ENCODE measurements at regions not wholly inside any gene's neighbourhood (a gene's known extent, or its start where the extent isn't known, plus 50 kb on each side); places are given as distances from the start of the nearest gene placed in this dataset.
"Not testable (repeated sequence)": the region's sequence is repeated elsewhere in the genome, so short reads cannot be mapped to it uniquely, and the experiment has no call there.

GRCh38 chrX:115897956-115898355 is 272.6 kb upstream of the AGTR2 start:
- DNase-seq (ENCODE audit: low spot score) (no peak), ATAC-seq (peak in 1 of 2 donors; percentile 20)
- H3K27ac Mint-ChIP-seq = no peak overlapping the region
- H3K36me3 Mint-ChIP-seq = no peaks in the 10 kb centered on the region
- no peak overlapping the region for H3K4me3 Mint-ChIP-seq
- H3K4me1 Mint-ChIP-seq (ENCODE audit: low read depth in 2 of 2) = no peaks in the 10 kb centered on the region
- H3K27me3 Mint-ChIP-seq = peaks cover 0 to 2% of the 10 kb centered on the region in 2 donors
- no peaks in the 10 kb centered on the region for H3K9me3 Mint-ChIP-seq

- H3K4me3 Mint-ChIP-seq = no peak overlapping the region
- no peak for DNase-seq (ENCODE audit: low spot score)
- H3K4me1 Mint-ChIP-seq (ENCODE audit: low read depth in 2 of 2) = no peaks in the 10 kb centered on the region
- H3K27me3 Mint-ChIP-seq = peaks cover 0 to 2% of the 10 kb centered on the region in 2 donors
- H3K9me3 Mint-ChIP-seq = no peaks in the 10 kb centered on the region
- H3K27ac Mint-ChIP-seq = no peak overlapping the region
- ATAC-seq = no peak
- no peaks in the 10 kb centered on the region for H3K36me3 Mint-ChIP-seq
Observed at GRCh38 chrX:115898382-115899001, 272.1 kb upstream of the AGTR2 start.

- Mint-ChIP-seq H3K27ac (no peak overlapping the region), H3K36me3 (no peaks in the 10 kb centered on the region), H3K4me3 (no peak overlapping the region), H3K9me3 (no peaks in the 10 kb centered on the region), H3K4me1 (ENCODE audit: low read depth in 2 of 2) (no peaks in the 10 kb centered on the region), H3K27me3 (no peaks in the 10 kb centered on the region)
- ATAC-seq = no peak
- no peak for DNase-seq (ENCODE audit: low spot score)
Observed at GRCh38 chrX:115900425-115900824, 270.1 kb upstream of the AGTR2 start.

- ATAC-seq (no peak), DNase-seq (ENCODE audit: low spot score) (no peak)
- H3K4me3 Mint-ChIP-seq = no peak overlapping the region
- no peaks in the 10 kb centered on the region for H3K4me1 Mint-ChIP-seq (ENCODE audit: low read depth in 2 of 2)
- no peaks in the 10 kb centered on the region for H3K27me3 Mint-ChIP-seq
- no peaks in the 10 kb centered on the region for H3K36me3 Mint-ChIP-seq
- no peaks in the 10 kb centered on the region for H3K9me3 Mint-ChIP-seq
- H3K27ac Mint-ChIP-seq = no peak overlapping the region
Observed at GRCh38 chrX:115901241-115901640, 269.3 kb upstream of the AGTR2 start.

- Mint-ChIP-seq H3K9me3 (no peaks in the 10 kb centered on the region), H3K27me3 (peaks cover 0 to 6% of the 10 kb centered on the region in 2 donors), H3K4me3 (no peak overlapping the region), H3K27ac (no peak overlapping the region), H3K36me3 (no peaks in the 10 kb centered on the region), H3K4me1 (ENCODE audit: low read depth in 2 of 2) (no peaks in the 10 kb centered on the region)
- no peak for ATAC-seq
- no peak for DNase-seq (ENCODE audit: low spot score)
Observed at GRCh38 chrX:115902995-115903394, 267.5 kb upstream of the AGTR2 start.

DNA sequence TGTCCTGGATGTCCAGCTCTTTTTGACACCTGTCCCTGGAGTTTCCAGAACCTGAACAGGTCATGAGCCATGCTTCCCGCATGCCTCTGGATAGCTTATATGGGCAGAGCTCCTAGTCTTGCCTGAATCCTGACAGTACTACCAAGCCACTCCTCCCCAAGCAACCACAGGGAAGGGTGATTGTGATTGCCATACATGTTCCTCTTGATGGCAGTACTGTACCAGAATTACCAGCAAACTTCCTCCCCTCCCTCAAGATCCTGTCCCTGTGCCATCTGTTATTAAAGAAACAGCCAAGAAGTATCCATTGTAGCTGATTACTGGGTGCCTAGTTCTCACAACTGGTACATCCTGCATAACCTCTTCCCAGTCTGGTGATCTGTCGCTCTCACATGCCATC is 264.3 kb upstream of the AGTR2 start:
- no peaks in the 10 kb centered on the region for H3K4me1 Mint-ChIP-seq (ENCODE audit: low read depth in 2 of 2)
- ATAC-seq (no peak), DNase-seq (ENCODE audit: low spot score) (no peak)
- H3K9me3 Mint-ChIP-seq = peaks cover 6% of the 10 kb centered on the region
- H3K27ac Mint-ChIP-seq = no peak overlapping the region
- peaks cover 0 to 11% of the 10 kb centered on the region in 2 donors for H3K27me3 Mint-ChIP-seq
- no peaks in the 10 kb centered on the region for H3K36me3 Mint-ChIP-seq
- no peak overlapping the region for H3K4me3 Mint-ChIP-seq

DNA sequence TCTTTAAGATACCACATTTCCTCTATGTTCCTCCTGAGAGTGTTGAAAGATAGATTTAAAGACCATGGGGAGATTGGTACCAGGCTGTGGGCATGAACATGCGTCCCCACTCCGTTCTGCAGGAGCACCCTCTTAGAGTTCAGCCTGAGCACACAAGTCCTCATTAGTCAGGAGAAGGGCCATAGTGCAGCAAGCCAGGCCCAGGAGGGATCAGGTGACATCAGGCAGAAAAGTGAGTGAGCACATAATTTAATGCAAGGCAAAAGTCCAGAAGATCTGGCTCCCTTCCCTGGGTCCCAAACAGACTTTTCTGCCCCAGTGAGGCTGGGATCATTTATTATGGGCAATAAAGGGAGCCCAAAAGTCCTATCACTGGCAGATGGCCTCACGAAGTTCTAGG is 263.7 kb upstream of the AGTR2 start:
- Mint-ChIP-seq H3K27ac (no peak overlapping the region), H3K4me1 (ENCODE audit: low read depth in 2 of 2) (no peaks in the 10 kb centered on the region), H3K36me3 (no peaks in the 10 kb centered on the region), H3K4me3 (no peak overlapping the region), H3K27me3 (peaks cover 0 to 11% of the 10 kb centered on the region in 2 donors), H3K9me3 (peaks cover 6% of the 10 kb centered on the region)
- no peak for DNase-seq (ENCODE audit: low spot score)
- no peak for ATAC-seq

DNA sequence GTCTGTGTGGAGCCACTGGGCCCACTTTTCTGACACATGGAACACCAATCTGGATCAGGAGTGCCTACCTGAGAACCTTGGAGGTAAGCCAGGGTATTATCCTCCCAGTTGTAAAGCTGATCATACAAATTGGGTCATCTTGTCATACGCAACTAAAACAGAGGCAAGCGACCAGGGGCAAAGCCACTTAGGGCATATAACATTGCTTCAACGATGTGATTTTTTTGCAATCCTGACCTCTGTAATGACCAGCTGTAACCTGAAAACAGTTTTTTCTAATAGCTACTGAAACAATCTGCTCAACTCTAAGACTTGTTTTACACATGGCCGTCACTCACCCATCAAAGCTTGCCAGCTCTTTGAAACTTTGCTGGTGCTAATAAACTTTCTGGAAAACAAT is 261.5 kb upstream of the AGTR2 start:
- Mint-ChIP-seq H3K4me1 (ENCODE audit: low read depth in 2 of 2) (no peaks in the 10 kb centered on the region), H3K27ac (no peak overlapping the region), H3K9me3 (peaks cover 12% of the 10 kb centered on the region), H3K4me3 (no peak overlapping the region), H3K36me3 (no peaks in the 10 kb centered on the region), H3K27me3 (peaks cover 0 to 14% of the 10 kb centered on the region in 2 donors)
- no peak for ATAC-seq
- DNase-seq (ENCODE audit: low spot score) = no peak

GRCh38 chrX:115911967-115912366 is 258.6 kb upstream of the AGTR2 start:
- H3K27me3 Mint-ChIP-seq = peaks cover 0 to 8% of the 10 kb centered on the region in 2 donors
- peaks cover 13% of the 10 kb centered on the region for H3K9me3 Mint-ChIP-seq
- no peak overlapping the region for H3K27ac Mint-ChIP-seq
- H3K4me1 Mint-ChIP-seq (ENCODE audit: low read depth in 2 of 2) = no peaks in the 10 kb centered on the region
- H3K36me3 Mint-ChIP-seq = no peaks in the 10 kb centered on the region
- H3K4me3 Mint-ChIP-seq = no peak overlapping the region
- ATAC-seq (no peak), DNase-seq (ENCODE audit: low spot score) (no peak)

DNA sequence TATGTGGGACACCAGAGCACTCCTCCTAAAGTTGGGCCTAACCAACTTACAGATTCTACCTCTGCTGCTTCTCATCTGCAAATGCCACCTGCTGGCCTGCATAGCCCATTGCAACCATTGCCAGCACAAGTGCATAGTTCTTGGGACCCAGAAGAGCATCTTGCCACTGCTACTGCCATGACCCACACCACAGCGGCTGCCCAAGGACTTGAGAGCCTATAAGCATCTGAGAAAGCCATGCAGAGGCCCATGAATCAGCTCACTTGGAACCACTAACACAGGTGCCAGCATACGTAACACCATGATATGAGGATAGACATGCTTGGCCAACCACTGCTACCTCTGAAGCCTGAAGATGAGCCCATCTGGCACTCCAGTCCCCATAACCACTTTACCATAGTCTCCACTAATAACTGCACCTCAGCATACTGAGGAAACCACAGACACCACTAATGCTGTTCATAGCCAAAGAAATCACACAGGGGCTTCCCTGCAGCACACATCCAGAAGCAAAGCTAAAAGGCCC is 258.1 kb upstream of the AGTR2 start:
- ATAC-seq (no peak), DNase-seq (ENCODE audit: low spot score) (no peak)
- Mint-ChIP-seq H3K36me3 (no peaks in the 10 kb centered on the region), H3K27ac (no peak overlapping the region), H3K4me1 (ENCODE audit: low read depth in 2 of 2) (no peaks in the 10 kb centered on the region), H3K4me3 (no peak overlapping the region), H3K27me3 (peaks cover 0 to 8% of the 10 kb centered on the region in 2 donors), H3K9me3 (peaks cover 13% of the 10 kb centered on the region)

DNA sequence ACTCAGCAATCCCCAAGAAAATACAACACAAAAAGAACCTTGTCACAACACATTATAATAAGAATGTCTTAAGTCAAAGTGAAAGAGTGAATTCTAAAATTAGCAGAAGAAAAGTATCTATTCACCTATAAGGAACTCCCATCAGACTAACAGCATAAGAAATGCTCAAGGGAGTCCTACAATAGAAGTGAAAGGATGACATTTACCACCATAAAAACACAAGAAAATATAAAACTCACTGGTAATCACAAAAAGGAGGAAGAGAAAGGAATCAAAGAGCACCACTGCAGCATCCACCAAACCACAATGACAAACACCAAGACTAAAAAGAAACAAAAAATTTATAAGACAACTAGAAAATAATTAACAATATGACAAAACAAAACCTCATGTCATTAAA is 257.0 kb upstream of the AGTR2 start:
- Mint-ChIP-seq H3K27me3 (peaks cover 0 to 4% of the 10 kb centered on the region in 2 donors), H3K9me3 (peaks cover 8% of the 10 kb centered on the region), H3K36me3 (no peaks in the 10 kb centered on the region), H3K27ac (no peak overlapping the region), H3K4me3 (no peak overlapping the region), H3K4me1 (ENCODE audit: low read depth in 2 of 2) (no peaks in the 10 kb centered on the region)
- ATAC-seq (no peak), DNase-seq (ENCODE audit: low spot score) (no peak)

GRCh38 chrX:115915625-115916024 is 254.9 kb upstream of the AGTR2 start:
- H3K36me3 Mint-ChIP-seq; H3K27ac Mint-ChIP-seq; DNase-seq (ENCODE audit: low spot score); H3K4me3 Mint-ChIP-seq; H3K4me1 Mint-ChIP-seq (ENCODE audit: low read depth in 2 of 2); ATAC-seq; H3K27me3 Mint-ChIP-seq; H3K9me3 Mint-ChIP-seq: not testable (repeated sequence)

DNA sequence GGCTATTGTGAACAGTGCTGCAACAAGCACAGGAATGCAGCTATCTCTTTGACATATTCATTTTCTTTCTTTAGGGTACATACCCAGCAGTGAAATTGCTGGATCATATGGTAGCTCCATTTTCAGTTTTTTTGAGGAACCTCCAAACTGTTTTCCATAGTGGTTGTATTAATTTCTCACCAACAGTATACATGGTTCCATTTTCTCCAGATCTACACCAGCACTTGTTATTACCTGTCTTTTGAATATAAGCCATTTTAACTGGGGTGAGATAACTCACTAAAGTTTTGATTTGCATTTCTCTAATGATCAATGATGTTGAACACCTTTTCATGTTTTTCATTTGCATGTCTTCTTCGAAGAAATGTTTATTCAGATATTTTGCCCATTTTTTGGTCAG is 241.1 kb upstream of the AGTR2 start:
- ATAC-seq (no peak), DNase-seq (ENCODE audit: low spot score) (no peak)
- no peak overlapping the region for H3K27ac Mint-ChIP-seq
- peaks cover 3% of the 10 kb centered on the region for H3K9me3 Mint-ChIP-seq
- H3K4me3 Mint-ChIP-seq = no peak overlapping the region
- peaks cover 5% of the 10 kb centered on the region for H3K36me3 Mint-ChIP-seq
- H3K4me1 Mint-ChIP-seq (ENCODE audit: low read depth in 2 of 2) = no peaks in the 10 kb centered on the region
- peaks cover 0 to 5% of the 10 kb centered on the region in 2 donors for H3K27me3 Mint-ChIP-seq

DNA sequence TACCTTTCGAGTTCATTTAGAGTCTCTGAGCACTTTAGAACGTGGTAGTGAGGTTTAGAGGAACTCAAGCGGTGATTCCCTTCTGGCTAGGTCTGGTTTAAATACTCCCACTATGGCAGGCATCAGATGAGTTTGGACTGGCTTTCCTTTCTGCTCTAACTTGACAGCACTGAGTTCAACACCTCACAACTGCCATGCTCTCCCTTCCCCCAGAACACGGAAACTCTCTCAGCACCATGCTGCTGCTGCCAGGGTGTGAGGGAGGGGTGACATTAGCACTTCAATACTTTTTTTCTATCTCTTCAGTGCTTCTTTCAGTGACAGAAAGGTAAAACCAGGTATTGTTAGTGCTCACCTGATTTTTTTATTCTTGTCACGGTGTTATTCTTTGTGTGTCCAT is 234.5 kb upstream of the AGTR2 start:
- DNase-seq (ENCODE audit: low spot score) (no peak), ATAC-seq (no peak)
- Mint-ChIP-seq H3K36me3 (no peaks in the 10 kb centered on the region), H3K4me1 (ENCODE audit: low read depth in 2 of 2) (no peaks in the 10 kb centered on the region), H3K9me3 (no peaks in the 10 kb centered on the region), H3K27me3 (peaks cover 0 to 5% of the 10 kb centered on the region in 2 donors), H3K4me3 (no peak overlapping the region), H3K27ac (no peak overlapping the region)

DNA sequence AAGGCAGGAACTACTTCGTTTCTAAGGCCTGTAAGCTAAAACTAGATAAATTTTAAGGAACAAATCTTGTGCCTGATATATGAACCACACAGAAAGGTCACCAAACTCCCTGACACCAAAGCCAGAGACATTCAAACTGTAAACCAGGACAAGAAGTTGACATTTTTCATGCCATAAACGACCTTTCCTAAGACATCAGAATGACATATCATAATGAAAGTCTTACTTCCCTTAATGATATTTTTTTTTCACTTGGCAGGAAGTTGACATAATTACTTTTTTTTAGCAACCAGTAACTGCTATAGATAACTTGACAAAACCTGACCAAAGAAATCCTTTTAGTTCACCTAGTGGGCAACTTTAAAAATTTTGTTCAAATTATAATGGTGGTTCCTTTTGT is 231.5 kb upstream of the AGTR2 start:
- DNase-seq (ENCODE audit: low spot score) (no peak), ATAC-seq (no peak)
- Mint-ChIP-seq H3K4me3 (no peak overlapping the region), H3K4me1 (ENCODE audit: low read depth in 2 of 2) (no peaks in the 10 kb centered on the region), H3K9me3 (peaks cover 5% of the 10 kb centered on the region), H3K27me3 (peaks cover 0 to 3% of the 10 kb centered on the region in 2 donors), H3K27ac (no peak overlapping the region), H3K36me3 (no peaks in the 10 kb centered on the region)

All from natural killer cell treated with Interleukin-12 subunit alpha and Interleukin-12 subunit beta and Interleukin-15 and Interleukin-18, amount 100 ng/mL, for 72 hours (primary cell).